Heart right ventricle (tissue), 16 donors: ENCODE measurements at regions not wholly inside any gene's neighbourhood (a gene's known extent, or its start where the extent isn't known, plus 50 kb on each side); places are given as distances from the start of the nearest gene placed in this dataset.
"Not testable (repeated sequence)": the region's sequence is repeated elsewhere in the genome, so short reads cannot be mapped to it uniquely, and the experiment has no call there.

Experiments
- ATAC-seq, 8 donors: fragments of 200-7000 bp; cut with Tn5 transposase; one replicate each; pipeline ENCODE4 v1.9.1; 2020; ENCODE audit warnings: mild to moderate bottlenecking in 8 of 8, moderate library complexity in 8 of 8, moderate number of reproducible peaks in 1 of 8
- DNase-seq, 2 donors: peaks; one replicate each; pipeline ENCODE4 v3.0.0-alpha.2; 2020
- H3K27ac ChIP-seq, 10 donors: fragments of 200-600 bp; sonication (generic) in 2 of 10; one replicate each; pipeline versions ENCODE4 v1.5.0 to v1.8.0; 2020 to 2022; ENCODE audit warnings: mild to moderate bottlenecking in 3 of 10
- H3K27me3 ChIP-seq, 7 donors: fragments of 200-600 bp; one replicate each; pipeline ENCODE4 v1.8.0; 2021 to 2022; ENCODE audit warnings: mild to moderate bottlenecking in 2 of 7
- H3K36me3 ChIP-seq, 9 donors: fragments of 200-600 bp; sonication (generic) in 1 of 9; one replicate each; pipeline versions ENCODE4 v1.5.0 to v1.8.0; 2020 to 2022; ENCODE audit warnings: mild to moderate bottlenecking in 2 of 9
- H3K4me1 ChIP-seq, 9 donors: fragments of 200-600 bp; sonication (generic) in 1 of 9; one replicate each; pipeline versions ENCODE4 v1.5.0 to v1.8.0; 2020 to 2022; ENCODE audit warnings: mild to moderate bottlenecking in 4 of 9
- H3K4me3 ChIP-seq, 10 donors: fragments of 200-600 bp; sonication (generic) in 2 of 10; one replicate each; pipeline versions ENCODE4 v1.5.0 to v1.8.0; 2020 to 2022; ENCODE audit warnings: mild to moderate bottlenecking in 7 of 10, moderate library complexity in 2 of 10
- H3K9me3 ChIP-seq, 11 donors: fragments of 200-600 bp in 10 of 11; sonication (generic) in 2 of 11; one replicate each; pipeline versions ENCODE4 v1.5.0 to v1.8.0; 2013 to 2022; ENCODE audit warnings: mild to moderate bottlenecking in 2 of 11, control low read depth in 1 of 11, moderate library complexity in 1 of 11
- whole genome bisulfite sequencing, 2 donors: extraction: QIAGEN DNeasy Blood & Tissue Kit; methylation state at CpG; one replicate each; pipeline ENCODE4 v1.1.7; 2013; ENCODE audit warnings: inconsistent platforms in 1 of 2; 5-methylcytosine and 5-hydroxymethylcytosine counted together
- intact Hi-C, 10 donors: fragments of 100-400 bp; cut with DNase I; formaldehyde crosslinking; loops; one replicate each; pipeline versions ENCODE4 v1.11.1 to v1.14.2; 2022
- TF ChIP-seq, protein P1 (sequence below), 9 donors: fragments of 200-600 bp; sonication (generic) in 2 of 9; IDR thresholded peaks; one replicate each; pipeline versions ENCODE4 v1.5.0 to v1.8.0; 2021 to 2022; ENCODE audit warnings: antibody characterized with exemption in 9 of 9, mild to moderate bottlenecking in 5 of 9, moderate library complexity in 1 of 9
- donor health status: Arrhythmogenic right ventricular cardiomyopathy.
- donor health status: ischemic (EF 13 %, LVEDD 7.1; RV severe dilation, severe dysfunction).
- donor health status: healthy with polysubstance abuse.
- donor health status: DM: no; HTN: yes; CAD: no.
- donor health status: DM: no; HTN: no; CAD: no.
- donor health status: ischemic (EF 25% LVEDD 6.9; RV normal size, moderate dysfunction).
- donor health status: ischemic (EF 25% LVEDD 5.7; RV mildly dilated, moderate dysfunction).
- donor health status: healthy.
- donor health status: DM: yes; HTN: yes; CAD: no.
- donor health status: Ischemic cardiomyopathy.
- donor health status: ischemic (EF 35%, LVEDD 5.7; RV mildly dilated, moderate dysfunction).
- donor health status: nonischemic (EF 11% LVEDD 7.7; RV severe dilation, severe dysfunction).
- donor health status: DM: yes; HTN: yes; CAD: no.
- donor health status: PGD.
- donor health status: ischemic (EF 29% LVEDD 5.4; RV normal size, mild dysfunction).
- donor health status: nonischemic (EF 23%, LVEDD 6.1; RV moderate dilation, normal function).

DNA sequence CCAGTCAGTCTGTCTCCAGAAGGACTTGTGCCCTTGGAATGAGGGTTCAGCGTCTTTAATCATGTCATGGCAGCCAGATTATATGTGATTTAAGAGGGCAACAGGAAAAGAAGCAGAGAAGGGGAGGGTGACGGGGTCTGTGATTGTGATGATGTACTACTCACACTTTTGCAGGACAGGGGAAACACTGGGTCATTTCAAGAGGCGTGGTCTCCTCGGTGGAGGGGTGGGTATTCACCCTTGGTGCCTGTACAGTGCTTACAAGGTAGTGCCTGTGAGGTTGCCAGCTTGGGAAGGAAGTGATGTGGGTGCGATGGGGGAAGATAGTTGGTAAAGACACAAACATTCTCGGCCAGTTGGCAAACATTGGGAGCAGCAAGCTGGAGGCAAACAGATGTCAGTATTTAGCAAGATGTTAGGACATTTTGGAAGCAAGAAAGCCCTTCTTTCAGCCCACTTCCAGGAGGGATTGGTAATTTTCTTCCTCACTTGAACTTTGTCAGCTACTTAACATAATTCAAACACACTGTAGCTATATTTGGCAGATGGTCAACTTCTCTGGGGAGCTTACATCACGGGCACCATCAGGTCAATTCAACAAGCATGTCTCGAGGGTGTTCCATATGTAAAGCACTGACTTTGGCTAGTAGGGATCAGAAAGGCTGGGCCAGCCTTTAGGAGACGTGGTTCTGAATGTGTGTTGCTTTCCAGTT lies 71.4 kb upstream of the ROPN1 start:
- Histone ChIP-seq H3K27ac (peak overlapping the region in 1 of 10 donors; percentile 45), H3K36me3 (no peaks in the 10 kb centered on the region), H3K4me1 (peaks cover 6 to 87% (median 34%) of the 10 kb centered on the region in 9 donors), H3K27me3 (no peaks in the 10 kb centered on the region), H3K9me3 (no peaks in the 10 kb centered on the region), H3K4me3 (no peak overlapping the region)
- intact Hi-C loops = no loop called here
- WGBS, 2 donors = 53 to 61% methylated on average over 9 of the region's 9 CpGs
- TF ChIP-seq, protein P1, sequence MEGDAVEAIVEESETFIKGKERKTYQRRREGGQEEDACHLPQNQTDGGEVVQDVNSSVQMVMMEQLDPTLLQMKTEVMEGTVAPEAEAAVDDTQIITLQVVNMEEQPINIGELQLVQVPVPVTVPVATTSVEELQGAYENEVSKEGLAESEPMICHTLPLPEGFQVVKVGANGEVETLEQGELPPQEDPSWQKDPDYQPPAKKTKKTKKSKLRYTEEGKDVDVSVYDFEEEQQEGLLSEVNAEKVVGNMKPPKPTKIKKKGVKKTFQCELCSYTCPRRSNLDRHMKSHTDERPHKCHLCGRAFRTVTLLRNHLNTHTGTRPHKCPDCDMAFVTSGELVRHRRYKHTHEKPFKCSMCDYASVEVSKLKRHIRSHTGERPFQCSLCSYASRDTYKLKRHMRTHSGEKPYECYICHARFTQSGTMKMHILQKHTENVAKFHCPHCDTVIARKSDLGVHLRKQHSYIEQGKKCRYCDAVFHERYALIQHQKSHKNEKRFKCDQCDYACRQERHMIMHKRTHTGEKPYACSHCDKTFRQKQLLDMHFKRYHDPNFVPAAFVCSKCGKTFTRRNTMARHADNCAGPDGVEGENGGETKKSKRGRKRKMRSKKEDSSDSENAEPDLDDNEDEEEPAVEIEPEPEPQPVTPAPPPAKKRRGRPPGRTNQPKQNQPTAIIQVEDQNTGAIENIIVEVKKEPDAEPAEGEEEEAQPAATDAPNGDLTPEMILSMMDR (IDR thresholded peaks at IDR 0.05) = no peak
- no peak for DNase-seq
- peak in 5 of 8 donors; percentile 18 to 46 (median 31) for ATAC-seq

DNA sequence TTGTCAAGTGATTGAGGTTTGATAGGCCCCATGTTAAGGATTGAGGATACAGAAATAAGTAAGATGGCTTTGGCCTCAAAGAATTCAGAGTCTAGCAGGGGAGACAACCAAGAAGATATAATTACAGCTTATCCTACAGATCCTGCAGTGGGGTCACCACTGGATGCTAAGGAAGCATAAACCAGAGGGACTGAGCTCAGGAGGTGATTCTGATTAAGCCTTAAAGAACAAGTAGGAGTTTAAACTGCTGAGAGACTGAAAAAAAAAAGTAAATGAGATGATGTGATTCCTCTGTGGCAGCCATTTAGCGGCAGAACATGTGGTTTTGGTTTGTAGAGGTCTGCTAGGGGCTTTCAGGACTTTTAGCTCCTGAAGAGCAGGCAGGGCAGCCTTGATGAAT lies 72.1 kb upstream of the ROPN1 start:
- H3K27me3 ChIP-seq = no peaks in the 10 kb centered on the region
- ATAC-seq = no peak
- H3K36me3 ChIP-seq = no peaks in the 10 kb centered on the region
- TF ChIP-seq, protein P1 (IDR thresholded peaks at IDR 0.05) = no peak
- H3K9me3 ChIP-seq = no peaks in the 10 kb centered on the region
- WGBS, 2 donors = 93 to 97% methylated on average over 1 of the region's 1 CpG
- intact Hi-C loops = no loop called here
- peak overlapping the region in 1 of 10 donors; percentile 45 for H3K27ac ChIP-seq
- H3K4me1 ChIP-seq = peaks cover 6 to 88% (median 38%) of the 10 kb centered on the region in 9 donors
- H3K4me3 ChIP-seq = no peak overlapping the region
- no peak for DNase-seq

DNA sequence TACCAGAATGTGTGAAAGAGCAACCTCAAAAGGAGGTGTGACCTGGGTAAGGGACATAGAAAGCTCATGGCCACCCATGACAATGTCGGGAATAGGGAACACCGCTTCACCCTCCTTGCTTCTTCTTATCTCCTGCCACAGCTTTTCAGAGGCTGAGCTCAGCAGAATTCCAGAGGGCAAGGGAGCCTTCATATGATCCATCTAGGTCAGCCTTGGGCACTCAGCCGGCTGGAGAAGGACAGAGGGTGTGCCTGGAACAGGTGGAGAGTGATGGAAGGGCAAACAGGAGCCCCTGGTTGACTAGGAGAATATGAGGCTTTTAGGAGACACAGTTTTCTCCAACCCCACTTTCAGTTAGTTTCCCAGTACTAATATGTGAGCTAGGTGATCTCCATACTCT lies 74.6 kb upstream of the ROPN1 start:
- H3K4me3 ChIP-seq, intact Hi-C loops, H3K27me3 ChIP-seq, H3K27ac ChIP-seq, ATAC-seq, DNase-seq, H3K9me3 ChIP-seq, H3K36me3 ChIP-seq: not testable (repeated sequence)
- WGBS, 2 donors = 64 to 90% methylated on average over 3 of the region's 3 CpGs
- H3K4me1 ChIP-seq = peaks cover 11 to 92% (median 51%) of the 10 kb centered on the region in 9 donors

DNA sequence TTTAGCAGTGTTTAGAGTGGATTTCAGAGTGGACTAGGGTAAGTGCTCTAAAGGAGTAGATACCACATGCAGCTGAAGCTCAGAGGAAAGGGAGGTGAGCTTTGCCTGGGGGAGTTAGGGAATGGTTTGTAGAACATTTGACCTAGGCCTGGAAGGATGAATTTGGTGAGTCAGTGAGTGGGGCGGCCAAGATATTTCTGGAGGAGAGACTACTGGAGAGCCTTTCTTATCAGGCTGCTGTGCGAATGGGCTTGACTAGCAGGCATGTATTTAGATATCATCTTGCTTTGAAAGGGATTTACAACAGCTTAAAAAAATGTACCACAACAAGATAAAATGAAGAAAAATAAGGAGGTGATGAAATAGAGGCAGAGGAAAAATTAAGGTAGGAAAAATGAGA lies 77.8 kb upstream of the ROPN1 start:
- H3K27me3 ChIP-seq, H3K9me3 ChIP-seq, H3K36me3 ChIP-seq, H3K4me3 ChIP-seq: not testable (repeated sequence)
- peaks cover 5 to 61% (median 25%) of the 10 kb centered on the region in 9 donors for H3K4me1 ChIP-seq
- ATAC-seq (peak; percentile 38 to 92 (median 86)), DNase-seq (peak in 1 of 2 donors; percentile 47)
- H3K27ac ChIP-seq = peak overlapping the region in 6 of 10 donors; percentile 11 to 76 (median 55)
- intact Hi-C loops = loop anchor here in 1 of 10 donors (10.0 kb wide), 1 partner anchor 395 kb away; no protein-coding TSS in a partner anchor
- 28 to 37% methylated on average over 2 of the region's 2 CpGs for WGBS, 2 donors

DNA sequence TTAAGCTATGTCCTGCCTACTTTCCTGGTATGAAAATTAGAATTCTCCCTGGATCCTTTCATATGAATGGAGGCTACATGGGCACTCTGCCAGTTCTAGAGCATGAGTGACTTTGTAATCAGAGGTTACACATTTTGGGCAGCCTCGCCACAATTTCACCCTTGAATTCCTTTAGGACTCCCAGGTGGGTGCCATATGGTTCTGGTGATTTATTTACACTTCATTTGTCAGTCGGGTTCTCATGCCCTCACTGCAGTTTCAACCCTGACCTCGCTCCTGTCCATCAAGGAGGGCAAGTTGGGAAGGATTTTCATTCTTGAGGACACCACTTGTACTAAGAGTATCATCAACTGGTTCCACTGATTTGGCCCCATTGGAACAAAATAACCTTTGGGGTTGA lies 83.2 kb upstream of the ROPN1 start:
- intact Hi-C loops = loop anchor here in 8 of 10 donors (5.0 to 10.0 kb wide), 5 partner anchors 38 to 390 kb away; partner anchors contain the start of gene KALRN (in 6 of the 8)
- not testable (repeated sequence) for H3K9me3 ChIP-seq, DNase-seq, H3K27me3 ChIP-seq, H3K36me3 ChIP-seq, H3K27ac ChIP-seq, ATAC-seq, H3K4me3 ChIP-seq
- H3K4me1 ChIP-seq = peaks cover 0 to 57% (median 34%) of the 10 kb centered on the region in 9 donors
- 87 to 89% methylated on average over 3 of the region's 3 CpGs for WGBS, 2 donors

DNA sequence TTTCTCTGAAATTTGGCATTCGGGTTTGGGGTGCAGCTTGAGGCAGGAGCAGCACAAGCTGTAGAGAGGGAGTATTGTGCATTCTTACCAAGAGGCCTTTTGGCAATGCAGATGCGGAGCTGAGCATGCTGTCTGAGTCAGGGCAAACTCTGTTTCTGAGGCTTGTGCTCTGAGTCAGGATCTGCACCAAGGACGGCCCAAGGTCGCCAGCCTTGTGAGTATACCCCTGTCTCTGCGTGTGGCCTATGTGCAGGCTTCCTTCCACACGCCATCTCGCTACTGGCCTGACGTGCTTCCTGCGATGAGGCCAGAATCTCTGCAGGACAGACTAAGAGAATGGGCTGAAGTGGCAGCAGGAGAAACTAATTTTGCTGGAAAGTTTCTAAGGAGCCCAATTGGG lies 83.8 kb upstream of the ROPN1 start:
- DNase-seq = no peak
- Histone ChIP-seq H3K4me3 (no peak overlapping the region), H3K4me1 (peaks cover 0 to 50% (median 28%) of the 10 kb centered on the region in 9 donors), H3K27ac (no peak overlapping the region), H3K36me3 (no peaks in the 10 kb centered on the region), H3K27me3 (no peaks in the 10 kb centered on the region), H3K9me3 (no peaks in the 10 kb centered on the region)
- TF ChIP-seq, protein P1 (IDR thresholded peaks at IDR 0.05) = no peak
- intact Hi-C loops = loop anchor here in 8 of 10 donors (5.0 to 10.0 kb wide), 5 partner anchors 38 to 389 kb away; partner anchors contain the start of gene KALRN (in 6 of the 8)
- ATAC-seq = peak in 3 of 8 donors; percentile 34 to 63 (median 47)
- 86 to 89% methylated on average over 9 of the region's 9 CpGs for WGBS, 2 donors
